GM12864 (cell line): ENCODE measurements at regions not wholly inside any gene's neighbourhood (a gene's known extent, or its start where the extent isn't known, plus 50 kb on each side); places are given as distances from the start of the nearest gene placed in this dataset.

Experiments
- DNase-seq: peaks from one replicate; pipeline ENCODE4 v3.0.0-alpha.2; 2011; ENCODE audit warnings: low read depth
- H3K4me3 ChIP-seq: 2 replicates; pipeline ENCODE4 v1.5.1; 2011; ENCODE audit warnings: mild to moderate bottlenecking, low read depth, low read length, control low read depth
- TF ChIP-seq, protein P1 (sequence below): IDR thresholded peaks from 2 replicates; pipeline ENCODE4 v1.5.1; 2011; ENCODE audit warnings: low read depth, mild to moderate bottlenecking, moderate library complexity, low read length, control low read depth, inconsistent platforms; ENCODE audit errors: missing control alignments

DNA sequence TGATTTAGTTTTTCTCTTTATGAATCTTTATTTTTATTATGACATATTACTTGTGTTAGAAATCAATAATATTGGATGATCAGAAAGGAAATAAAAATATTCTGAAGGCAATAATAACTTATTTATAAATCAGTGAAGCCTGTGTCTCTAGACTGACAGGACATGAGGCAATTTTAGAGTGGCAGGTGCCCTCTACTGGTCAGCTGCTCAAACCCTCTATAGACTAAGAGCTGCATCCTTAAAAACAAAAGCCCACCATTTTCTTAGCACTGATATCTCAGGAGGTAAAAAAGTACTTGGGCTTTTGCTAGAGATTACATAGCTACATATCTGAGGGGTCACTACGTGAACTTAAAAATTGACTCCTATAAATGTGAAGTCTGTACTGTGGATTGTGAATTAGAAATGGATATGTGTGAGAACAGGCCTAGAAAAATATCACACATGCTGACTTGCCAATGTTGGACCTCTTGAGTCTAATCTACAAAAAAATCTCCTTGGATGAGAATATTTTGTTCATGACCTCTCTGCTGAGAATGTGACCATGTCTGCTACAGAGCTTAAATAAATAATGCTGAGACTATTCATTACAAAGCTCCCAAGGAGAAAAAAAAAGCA, 597.9 kb upstream of the ADAMTS5 start:
- DNase-seq: no peak
- TF ChIP-seq, protein P1, sequence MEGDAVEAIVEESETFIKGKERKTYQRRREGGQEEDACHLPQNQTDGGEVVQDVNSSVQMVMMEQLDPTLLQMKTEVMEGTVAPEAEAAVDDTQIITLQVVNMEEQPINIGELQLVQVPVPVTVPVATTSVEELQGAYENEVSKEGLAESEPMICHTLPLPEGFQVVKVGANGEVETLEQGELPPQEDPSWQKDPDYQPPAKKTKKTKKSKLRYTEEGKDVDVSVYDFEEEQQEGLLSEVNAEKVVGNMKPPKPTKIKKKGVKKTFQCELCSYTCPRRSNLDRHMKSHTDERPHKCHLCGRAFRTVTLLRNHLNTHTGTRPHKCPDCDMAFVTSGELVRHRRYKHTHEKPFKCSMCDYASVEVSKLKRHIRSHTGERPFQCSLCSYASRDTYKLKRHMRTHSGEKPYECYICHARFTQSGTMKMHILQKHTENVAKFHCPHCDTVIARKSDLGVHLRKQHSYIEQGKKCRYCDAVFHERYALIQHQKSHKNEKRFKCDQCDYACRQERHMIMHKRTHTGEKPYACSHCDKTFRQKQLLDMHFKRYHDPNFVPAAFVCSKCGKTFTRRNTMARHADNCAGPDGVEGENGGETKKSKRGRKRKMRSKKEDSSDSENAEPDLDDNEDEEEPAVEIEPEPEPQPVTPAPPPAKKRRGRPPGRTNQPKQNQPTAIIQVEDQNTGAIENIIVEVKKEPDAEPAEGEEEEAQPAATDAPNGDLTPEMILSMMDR: no peak
- H3K4me3 ChIP-seq: no peak overlapping the region

DNA sequence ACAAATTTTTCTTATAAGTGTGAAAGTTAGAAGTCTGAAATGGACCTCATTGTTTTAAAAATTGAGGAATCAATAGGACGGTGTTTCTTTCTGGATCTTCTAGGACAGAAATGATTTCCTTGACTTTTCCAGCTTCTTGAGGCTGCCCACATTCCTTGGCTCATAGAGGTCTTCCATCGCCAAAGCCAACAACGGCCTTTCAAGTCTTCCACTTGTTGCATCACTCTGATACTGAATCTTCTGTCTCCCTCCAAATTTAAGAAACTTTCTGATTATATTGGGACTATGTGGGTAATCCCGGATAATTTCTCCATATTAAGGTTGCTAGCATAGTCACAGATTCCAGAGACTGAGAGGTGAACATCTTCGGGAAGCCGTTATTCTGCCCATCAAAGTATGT, 595.4 kb upstream of the ADAMTS5 start:
- DNase-seq: no peak
- TF ChIP-seq, protein P1: no peak
- H3K4me3 ChIP-seq: no peak overlapping the region

DNA sequence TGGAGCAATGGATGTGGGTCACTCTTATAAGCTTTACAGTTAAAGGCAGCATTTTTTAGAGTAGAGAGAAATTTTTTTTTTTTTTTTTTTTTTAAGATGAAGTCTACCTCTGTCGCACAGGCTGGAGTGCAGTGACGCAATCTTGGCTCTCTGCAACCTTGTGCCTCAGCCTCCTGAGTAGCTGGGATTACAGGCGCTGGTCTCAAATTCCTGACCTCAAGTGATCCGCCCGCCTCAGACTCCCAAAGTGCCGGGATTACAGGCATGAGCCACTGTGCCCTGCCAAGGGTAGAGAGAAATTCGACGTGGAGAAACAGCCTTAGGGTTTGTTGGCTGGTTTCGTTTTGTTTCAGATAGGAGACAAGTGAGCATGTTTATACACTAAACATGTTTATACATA, 594.2 kb upstream of the ADAMTS5 start:
- TF ChIP-seq, protein P1: no peak
- no peak for DNase-seq
- no peak overlapping the region for H3K4me3 ChIP-seq

DNA sequence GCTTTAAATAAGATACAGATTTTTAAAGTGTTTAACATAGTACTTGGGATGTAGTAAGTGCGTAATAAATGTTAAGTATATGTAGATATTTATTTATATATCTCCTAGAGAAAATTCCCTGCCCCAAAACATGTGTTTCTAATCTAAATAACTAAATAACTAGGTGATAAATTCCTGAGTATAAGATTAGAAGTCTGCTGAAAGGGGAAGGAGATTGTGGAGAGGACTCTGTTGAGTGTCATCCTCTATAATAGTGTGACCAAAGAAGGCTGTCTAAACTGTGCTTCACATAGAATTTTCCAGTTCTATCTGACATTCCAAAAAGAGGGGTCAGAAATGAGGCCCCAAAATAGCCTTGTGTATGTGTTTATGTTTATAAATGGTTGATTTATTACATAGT, 590.5 kb upstream of the ADAMTS5 start:
- no peak overlapping the region for H3K4me3 ChIP-seq
- TF ChIP-seq, protein P1: no peak
- no peak for DNase-seq

DNA sequence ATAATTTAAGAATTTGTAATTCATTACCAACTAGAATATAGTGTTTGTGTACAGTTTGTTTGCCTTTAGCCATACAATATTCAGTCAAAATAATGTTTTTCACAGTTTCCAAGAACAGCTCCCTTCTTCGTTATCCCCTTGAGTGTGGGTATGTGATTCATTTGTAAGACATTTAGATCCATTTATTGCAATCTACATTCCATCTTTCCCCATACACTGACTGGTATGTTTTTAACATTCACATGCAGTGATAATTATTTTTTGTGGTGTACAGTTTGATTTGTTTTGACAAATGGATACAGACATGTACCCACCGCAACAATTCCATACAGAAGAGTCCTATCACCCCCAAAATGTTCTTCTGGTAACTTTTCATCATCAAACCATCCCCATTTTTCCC, 589.1 kb upstream of the ADAMTS5 start:
- TF ChIP-seq, protein P1: no peak
- DNase-seq: no peak
- H3K4me3 ChIP-seq: no peak overlapping the region

DNA sequence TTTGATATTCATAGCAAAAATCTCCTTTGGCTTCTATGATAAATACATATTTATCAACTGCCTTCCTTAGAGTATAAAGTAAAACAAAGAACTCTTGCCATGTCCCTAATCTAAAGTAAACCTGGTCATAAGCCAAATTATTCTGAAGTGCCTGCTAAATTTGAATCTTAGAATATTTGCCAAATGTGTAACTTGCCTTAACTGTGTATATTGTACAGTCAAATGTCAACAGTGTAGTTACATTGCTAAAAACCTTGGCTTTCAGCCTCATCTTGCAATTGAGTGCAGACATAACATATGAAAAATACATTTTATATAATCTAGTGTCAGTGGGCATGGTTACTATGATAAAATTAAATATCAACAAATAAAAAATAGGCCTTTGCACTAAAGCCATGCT, 583.4 kb upstream of the ADAMTS5 start:
- TF ChIP-seq, protein P1: no peak
- DNase-seq: no peak
- no peak overlapping the region for H3K4me3 ChIP-seq

DNA sequence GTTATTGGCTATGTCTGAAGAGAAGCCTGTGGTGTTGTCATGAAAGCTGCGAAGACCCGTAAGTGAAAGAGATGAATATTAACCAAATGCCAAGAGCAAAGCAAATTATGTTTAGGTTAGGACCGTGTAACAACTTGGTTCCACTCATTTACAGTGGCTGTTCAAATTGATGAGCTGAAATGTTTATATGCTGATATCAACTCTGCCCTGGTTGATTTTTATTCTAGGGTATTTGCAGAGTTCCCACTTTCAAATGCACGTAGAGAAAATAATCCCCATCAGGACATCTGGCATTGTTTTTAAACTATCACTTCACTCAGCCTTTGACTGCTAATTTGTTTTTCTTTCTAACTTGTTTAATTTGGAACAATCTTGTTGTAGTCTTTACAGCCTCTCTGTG, 581.6 kb upstream of the ADAMTS5 start:
- TF ChIP-seq, protein P1: no peak
- no peak overlapping the region for H3K4me3 ChIP-seq
- no peak for DNase-seq
